Amniotic epithelial cell (primary cell): ENCODE measurements at regions not wholly inside any gene's neighbourhood (a gene's known extent, or its start where the extent isn't known, plus 50 kb on each side); places are given as distances from the start of the nearest gene placed in this dataset.
A peak's percentile ranks its signal among the peaks of the same experiment; 100 is the strongest.
"Not testable (repeated sequence)": the region's sequence is repeated elsewhere in the genome, so short reads cannot be mapped to it uniquely, and the experiment has no call there.

ENCODE experiments used
- DNase-seq: peaks from one replicate; pipeline ENCODE4 v3.0.0-alpha.2; 2010; ENCODE audit warnings: low read depth

DNA sequence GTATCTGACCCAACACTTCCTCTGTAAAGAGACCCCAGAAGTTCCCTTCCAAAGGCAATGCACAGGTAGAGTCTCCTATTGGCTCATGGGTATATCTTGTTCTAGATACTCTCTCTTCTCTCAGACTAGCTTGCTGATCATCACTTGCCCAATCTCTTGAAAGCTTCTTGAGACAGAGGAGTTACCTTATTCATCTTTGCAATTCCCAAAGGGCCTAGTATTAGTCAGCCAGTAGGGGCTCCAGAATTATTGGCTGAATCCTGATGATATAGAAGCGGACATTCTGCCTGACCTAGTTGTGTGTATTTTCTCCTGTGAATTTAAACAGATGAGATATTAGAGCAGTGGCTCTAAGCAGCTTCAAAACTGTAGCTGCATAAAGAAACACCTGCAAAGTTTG lies 304.0 kb upstream of the KLF4 start:
- DNase-seq: no peak

DNA sequence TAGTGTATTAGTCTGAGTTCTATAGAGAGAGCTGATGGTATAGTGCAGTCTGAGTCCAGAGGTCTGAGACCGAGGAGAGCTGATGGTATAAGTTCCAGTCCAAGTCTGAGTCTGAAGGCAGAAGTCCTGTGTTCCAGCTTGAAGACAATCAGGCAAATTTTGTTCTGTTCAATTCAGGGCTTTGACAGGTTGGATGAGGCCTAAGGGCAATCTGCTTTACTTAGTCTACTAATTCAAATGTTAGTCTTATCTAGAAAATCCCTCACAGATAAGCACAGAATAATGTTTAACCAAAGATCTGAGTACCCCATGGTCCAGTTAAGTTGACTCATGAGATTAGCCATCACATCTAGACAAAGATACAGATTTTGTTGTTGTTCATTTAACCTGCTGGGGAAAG lies 303.0 kb upstream of the KLF4 start:
- peak; percentile 16 for DNase-seq

DNA sequence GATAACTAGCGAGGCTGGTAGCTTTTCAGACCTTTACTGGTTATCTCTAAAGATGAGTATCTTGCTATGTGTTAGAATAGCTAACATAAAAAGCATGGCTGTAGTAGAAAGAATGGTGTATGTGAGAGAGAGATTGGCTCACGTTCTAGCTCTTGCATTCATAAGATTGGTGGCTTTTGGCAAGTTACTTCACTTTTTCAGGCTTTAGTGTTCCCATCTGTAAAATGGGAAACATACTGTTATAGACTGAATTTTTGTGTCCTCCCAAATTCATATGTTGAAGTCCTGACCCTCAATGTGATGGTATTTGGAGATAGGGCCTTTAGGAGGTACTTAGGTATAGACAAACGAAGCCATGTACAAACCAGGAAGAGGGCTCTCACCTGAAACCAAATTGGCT lies 302.4 kb upstream of the KLF4 start:
- DNase-seq: no peak

DNA sequence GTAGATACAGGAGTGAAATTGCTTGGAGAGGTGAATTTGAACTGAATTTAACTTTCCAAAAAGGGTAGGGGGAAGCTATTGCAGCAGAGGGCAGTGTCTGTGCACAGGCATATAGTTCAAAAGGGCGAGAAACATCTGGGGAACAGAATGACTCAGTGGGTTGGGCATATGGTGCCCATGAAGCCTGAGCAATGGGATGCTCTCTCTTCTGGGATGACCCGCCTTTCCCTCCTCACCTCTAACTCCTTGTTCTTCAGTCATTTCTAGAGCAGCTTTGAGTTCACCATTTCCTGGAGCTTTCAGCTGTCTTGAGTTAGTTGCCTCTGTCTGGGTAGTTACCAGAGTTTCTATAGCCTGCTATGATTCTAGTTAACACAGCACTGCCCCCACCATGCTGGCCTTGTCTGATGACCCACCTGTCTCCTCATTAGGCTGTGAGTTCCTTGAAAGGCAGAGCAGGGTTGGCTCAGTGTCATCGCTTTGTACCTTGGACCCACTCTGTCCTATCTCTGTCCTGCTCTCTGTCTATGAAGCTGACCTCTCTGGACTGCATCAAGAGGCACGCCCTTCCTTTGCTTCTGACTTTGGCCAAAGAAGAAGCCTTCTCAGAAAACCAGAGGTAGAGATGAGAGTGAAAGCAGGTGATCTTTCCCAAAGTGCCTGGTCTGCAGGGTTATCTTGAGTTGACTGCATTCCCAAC lies 299.6 kb upstream of the KLF4 start:
- DNase-seq: no peak

DNA sequence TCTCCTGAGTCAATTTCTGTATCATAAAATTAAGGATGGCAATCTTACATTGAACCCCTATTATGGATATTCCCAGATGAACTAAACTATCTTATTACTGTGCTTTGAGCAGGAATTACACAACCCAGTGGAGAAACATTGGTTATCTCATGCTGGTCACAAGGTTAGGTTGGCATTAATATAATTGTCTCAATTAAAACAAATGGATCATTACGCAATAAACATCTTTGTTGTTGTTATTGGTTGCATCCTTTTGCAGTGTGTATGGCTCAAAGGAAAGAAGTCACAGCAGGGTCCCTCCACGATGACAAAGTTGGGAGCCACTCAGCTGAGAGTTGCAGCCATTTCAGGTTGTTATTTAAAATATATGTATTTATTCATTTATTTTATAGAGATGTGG lies 297.0 kb upstream of the KLF4 start:
- DNase-seq: peak; percentile 17

DNA sequence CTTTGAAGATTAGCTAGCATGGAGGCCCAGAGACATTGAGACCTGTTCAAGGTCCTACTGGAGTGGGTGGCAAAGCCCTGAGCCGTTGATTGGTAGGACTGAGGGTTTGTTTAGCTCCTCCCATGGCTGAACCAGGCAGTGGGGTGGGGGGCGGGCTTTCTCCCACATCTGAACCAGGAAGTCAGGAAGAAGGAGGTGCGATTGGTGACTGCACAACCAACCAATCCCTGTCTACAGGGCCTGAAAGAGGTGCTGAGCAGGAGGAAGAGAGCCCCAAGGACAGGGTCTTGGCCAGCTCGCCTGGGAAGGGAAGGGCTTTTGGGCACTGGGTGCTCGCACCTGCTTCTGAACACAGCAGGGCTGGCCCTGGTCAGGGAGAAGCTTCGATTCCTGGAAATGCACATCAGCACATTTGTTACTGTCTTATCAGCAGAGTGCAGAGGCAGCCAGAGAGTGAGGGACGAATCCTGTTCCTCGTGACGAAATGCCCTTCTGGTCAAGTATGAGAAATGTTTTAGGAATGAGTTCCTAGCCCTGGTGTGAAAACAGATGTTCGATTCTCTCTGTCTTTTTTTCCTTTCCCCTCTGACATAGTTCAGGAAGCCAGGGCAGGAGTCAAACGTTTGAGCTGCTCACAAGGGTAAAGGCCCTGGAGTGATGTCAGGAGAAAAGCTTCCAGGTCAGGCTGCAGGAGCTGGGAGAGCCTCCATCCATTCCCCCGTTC lies 294.8 kb upstream of the KLF4 start:
- peak; percentile 89 for DNase-seq

DNA sequence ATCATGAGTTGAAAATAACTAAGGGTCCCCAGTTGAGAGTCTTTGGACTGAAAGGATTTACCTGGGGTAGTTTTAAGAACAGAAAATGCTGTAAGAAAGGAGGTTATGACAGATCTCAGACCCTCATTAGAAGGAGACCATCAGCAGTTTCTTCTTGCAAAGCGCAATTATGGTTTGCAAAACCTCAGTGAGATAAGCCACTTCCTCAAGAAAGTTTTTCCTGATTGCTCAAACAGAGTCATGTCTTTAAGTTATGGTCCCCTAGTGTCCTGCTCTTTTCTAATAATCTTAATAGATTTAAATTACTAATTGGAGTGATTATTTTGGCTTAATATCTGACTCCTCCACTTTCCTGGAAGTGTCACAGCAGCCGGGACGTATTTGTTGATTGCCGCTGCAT lies 293.2 kb upstream of the KLF4 start:
- peak; percentile 60 for DNase-seq

DNA sequence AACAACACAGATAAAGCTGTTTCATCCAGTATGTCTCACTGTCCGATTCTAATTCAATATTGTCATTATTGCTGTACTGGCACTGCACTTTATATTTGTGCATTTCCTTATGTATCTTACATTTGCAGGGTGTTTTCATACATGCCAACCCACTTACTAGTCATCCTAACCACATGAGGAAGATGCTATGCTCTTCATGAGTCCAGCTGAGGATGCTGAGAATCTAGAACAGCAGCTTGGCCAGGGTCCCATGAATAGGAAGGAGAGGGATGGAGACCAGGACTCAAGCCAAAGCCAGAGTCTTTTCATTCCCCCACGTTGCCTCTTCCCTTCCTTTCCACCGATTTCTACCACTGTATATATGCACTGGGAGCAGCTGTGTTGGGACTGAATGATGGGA lies 292.8 kb upstream of the KLF4 start:
- DNase-seq: peak; percentile 79

DNA sequence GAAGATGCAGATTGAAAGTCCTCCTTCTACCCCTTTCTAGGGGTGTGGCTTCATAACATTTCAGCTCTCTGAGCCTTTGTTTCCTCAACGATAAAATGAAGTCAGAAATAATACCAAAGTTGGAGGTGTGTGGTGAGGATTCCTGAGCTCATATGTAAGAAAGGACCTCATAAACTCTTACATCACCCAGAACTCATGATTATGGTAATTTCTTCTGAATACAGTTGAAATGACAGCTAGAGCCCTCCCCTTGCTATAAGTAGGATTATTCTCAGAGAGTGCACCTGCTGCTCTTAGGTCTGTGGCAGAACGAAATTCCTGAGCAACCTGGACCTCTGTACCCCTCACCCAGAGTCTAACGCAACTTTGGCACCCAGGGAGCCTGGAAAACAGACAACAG lies 291.4 kb upstream of the KLF4 start:
- DNase-seq: peak; percentile 29

DNA sequence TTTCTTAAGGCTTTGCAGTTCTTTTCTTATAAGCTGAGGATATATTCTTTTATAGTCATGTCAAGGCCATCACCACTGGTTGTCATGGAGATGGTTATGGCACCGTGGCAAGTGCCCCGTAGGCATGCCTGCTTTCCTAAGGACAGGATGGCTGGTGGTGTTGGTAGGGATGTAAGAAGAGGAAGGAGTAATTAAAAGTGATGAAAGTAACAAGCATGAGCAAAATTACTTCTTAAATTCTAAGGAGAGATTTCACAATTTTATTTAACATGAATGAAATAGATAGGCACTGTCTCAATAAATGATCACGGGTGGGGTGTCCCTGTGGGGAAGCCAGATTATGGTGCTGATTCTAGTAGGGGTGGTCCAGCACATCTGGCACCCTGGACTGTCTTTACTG lies 290.2 kb upstream of the KLF4 start:
- DNase-seq: no peak

DNA sequence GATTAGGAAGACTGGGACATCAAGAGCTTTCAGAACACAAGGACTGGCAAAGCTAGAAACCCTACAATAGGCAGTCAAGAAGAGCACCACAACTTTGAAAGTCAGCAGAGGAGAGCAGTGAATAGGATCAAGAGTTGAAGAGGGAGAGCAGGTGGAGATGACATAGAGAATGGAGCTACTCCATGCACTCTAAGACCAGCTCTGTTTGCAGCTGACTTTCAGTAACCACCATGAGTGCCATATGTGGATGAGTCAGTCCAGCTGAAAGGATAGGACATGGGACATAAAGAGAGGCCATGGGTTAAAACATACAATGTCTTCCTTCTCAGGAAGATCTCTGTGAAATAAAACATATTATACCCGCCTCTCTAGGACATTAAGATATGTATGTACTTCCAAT lies 289.1 kb upstream of the KLF4 start:
- DNase-seq: no peak

DNA sequence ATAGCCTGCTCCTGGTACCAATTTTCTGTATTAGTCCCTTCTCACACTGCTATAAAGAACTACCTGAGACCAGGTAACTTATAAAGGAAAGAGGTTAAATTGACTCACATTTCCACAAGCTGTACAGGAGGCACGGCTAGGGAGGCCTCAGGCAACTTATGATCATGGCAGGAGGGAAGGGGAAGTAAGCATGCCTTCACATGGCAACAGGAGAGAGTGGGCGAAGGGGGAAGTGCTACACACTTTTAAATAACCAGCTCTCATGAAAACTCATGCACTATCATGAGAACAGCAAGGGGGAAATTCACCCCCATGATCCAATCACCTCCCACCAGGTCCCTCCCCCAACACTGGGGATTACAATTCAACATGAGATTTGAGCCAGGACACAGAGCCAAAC lies 284.5 kb upstream of the KLF4 start:
- DNase-seq: not testable (repeated sequence)

DNA sequence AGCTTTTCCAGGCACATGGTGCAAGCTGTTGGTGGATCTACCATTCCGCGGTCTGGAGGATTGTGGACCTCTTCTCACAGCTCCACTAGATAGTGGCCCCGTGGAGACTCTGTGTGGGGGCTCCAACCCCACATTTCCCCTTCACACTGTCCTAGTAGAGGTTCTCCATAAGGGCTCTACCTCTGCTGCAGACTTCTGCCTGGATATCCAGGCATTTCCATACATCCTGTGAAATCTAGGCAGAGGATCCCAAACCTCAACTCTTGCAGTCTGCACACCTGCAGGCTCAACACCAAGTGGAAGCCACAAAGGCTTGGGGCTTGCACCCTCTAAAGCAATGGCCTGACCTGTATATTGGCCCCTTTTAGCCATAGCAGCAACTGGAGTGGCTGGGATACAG lies 283.4 kb upstream of the KLF4 start:
- no peak for DNase-seq

DNA sequence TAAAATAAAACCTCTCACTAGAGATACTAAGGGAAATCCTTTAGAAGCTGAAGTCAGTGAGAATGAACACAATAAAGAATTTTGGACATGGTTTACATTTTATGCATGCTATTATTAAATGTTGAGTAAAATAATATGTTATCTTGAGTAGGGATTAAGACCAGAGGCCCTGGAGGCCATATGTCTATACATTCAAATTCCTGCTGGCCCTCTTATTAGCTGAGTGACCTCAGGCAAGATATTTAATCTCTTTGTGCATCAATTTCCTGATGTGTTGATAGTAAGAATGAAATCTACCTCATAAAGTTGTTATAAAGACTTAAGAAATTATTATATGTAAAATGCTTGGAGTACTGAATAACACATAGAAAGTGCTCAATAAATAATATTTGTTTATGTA lies 281.1 kb upstream of the KLF4 start:
- no peak for DNase-seq

DNA sequence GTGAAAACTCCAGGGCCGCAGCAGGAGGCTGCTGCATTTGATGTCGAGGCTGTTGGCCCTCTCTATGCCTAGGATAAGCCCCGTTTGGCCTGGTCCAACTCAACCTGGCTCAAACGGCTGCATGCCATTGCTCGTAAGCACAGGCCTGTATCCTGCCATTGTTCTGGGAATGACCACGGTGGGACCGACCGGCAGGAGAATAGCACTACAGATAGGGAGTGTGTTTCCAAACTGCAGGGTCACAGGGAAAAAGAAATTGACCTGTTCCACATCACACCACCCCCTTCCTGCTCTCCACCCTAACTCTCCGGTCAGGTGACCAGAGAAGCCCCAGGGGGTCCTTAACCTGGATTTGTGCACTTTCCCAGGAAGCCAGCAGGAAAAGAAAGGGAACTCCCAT lies 278.7 kb upstream of the KLF4 start:
- DNase-seq: no peak

DNA sequence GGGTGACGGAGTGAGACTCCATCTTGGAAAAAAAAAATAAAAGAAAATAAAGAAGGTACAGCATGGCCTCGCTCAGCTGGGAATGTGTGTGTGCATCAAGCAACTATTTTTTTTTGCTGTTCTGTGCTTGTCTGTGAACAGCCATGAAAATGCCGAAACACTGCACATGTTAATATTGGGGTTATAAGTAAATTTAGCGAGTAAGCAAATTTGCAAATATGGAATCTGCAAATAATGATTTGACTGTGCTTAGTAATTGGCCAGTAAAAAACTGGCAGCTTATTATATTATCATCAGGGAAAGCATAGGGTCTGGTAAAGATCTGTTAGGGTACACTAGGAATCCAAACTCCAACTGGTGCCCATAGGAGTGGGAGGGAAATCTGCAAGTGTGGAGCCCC lies 278.1 kb upstream of the KLF4 start:
- no peak for DNase-seq

DNA sequence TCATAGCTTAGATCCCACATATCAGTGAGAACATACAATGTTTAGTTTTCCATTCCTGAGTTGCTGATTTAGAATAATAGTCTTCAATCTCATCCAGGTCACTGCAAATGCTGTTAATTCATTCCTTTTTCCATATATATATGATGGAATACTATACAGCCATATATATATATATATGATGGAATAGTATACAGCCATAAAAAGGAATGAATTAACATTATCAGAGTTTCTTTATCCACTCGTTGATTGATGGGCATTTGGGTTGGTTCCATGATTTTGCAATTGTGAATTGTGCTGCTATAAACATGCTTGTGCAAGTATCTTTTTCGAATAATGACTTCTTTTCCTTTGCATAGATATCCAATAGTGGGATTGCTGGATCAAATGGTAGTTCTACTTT lies 273.9 kb upstream of the KLF4 start:
- DNase-seq: not testable (repeated sequence)

DNA sequence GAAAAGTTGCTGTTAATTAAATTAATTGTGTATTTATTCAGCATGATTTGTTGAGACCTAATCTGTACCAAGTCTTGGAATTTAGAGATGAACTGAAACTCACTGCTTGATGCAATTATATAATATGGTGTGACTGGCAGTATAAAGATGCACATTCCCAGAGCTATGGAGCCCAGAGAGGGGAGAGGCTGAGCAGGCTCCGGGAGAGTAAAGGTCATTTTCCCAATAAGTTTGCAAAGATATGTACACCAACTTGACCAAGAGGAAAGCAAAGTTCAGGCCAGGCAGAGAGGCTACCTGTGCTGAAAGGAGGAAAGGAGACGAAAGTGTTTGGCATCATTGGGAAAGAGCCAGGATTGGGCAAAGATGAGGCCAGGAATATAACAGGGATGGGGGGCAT lies 271.7 kb upstream of the KLF4 start:
- no peak for DNase-seq

DNA sequence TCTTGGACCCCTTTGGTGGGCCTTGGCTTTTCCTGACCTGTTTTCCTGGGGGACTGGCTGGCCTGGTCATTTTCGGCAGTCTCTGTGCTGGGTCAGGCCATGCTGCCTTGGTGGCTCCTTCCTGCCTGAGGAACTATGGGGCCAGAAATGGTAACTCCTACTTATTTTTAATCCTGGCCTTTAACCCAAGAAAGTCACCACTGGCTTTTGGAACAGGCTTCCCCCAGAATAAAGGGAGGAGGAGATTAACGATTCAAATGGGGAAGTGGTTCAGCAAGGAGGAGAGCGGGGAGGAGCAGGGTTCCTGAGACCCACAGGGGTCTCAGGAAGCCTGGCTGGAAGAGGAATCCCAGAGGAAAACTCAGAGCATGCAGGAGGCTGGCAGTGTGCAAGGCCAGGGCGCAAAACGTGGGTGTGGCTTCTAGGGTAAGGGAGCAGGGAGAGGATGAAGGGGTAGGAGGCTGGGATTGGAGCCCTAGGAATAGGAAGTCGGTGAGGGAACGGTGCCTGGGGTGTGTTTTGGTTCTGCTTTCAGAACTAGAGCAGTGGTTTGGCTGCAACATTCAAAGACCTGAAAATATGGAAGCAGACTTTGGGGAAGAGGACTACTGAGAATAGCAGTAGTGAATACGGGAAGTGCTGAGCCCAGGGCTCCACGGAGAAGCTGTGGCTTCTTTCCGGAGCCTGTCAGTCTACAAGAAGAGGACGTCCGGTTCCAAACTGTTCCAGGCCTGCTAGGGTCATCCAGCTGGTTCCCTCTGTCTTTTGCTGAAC lies 271.1 kb upstream of the KLF4 start:
- no peak for DNase-seq

DNA sequence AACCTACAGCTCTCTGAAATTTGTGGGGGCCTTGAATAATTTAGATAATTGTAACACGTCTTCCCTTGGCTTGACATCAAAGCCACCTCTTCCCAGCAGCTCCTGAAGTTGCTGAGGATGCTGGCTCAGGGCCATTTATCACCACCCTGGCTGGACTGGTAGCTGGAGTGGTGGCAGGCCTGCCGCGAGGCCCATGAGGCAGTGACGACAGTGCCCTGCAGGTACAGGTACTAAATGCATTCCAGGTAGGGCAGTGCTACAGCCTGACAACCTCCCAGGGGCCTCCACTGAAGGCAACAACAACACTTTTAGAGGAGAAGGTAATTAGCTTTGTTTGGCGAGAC lies 270.2 kb upstream of the KLF4 start:
- DNase-seq: no peak

DNA sequence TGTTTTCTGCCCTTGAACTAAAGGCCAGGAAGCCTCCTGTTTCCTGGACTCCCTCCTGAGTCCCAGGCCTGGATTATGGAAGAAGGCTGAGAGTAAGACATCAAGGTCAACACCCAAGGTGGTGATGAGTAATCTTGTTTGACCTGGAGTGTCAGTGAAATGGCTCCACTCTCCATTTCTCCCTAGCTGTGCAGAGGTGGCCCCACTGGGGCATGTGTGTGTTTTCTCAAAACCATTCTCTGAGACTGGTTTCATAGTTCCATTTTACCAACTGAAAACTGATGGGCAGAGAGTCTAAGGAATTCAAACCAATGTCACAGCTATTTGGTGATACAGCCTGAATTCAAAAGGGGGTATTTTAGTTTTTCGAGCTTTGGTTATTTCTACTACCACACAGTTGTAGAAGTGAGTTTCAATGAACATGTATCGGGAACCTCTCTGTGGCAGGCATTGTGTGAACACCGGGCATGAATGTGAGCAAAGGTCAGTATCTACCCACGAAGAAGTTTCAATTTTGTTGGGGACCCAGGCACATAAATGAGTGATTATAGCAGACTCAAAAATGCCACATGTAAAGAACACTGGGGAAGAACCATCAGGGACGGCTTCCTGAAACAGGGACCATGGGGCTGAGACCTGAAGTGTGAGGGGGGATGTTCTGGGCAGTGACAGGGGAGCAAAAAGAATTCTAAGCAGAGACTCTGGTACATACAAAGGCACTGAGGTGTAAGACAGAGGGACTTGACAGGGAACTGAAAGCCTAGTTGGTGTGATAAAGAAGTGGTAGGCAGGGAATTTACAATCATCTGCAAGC lies 269.6 kb upstream of the KLF4 start:
- DNase-seq: no peak

DNA sequence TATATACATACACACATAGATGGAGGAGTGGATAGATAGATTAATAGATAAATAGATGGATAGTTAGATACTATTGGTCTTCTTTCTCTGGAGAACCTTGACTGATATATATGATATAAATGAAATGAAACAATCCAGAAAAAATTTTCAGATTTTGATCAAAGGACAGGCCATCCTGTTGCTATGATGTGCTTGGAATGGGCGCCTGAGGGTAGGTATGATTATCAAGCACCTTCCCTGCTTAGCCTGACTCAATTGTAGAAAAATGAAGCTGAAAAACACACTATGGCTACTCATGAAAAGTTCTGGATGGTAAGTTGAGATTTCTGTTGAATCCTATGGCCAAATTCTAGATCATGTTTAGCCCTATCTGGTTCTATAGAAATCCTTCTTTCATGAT lies 266.5 kb upstream of the KLF4 start:
- DNase-seq: no peak

DNA sequence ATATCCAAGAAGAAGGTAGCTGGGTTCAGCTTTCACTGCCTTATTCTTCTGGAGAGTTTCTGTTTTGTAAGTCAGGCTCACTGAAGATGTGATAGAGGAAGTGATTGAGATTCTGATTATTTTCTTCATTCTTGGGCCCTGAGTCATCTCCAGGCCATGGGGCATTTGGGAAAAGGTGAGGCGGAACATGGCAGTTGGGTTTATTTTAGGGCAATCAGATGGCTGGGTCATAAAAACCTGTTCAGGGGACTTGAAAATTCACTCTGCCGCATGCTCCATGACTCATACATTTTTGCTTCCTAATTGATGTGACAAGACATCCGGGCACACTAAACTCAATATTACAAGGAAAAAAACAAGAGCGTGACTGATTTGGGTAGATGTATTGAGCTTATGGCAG lies 265.7 kb upstream of the KLF4 start:
- peak; percentile 33 for DNase-seq
